ENCODE measurements at regions not wholly inside any gene's neighbourhood (a gene's known extent, or its start where the extent isn't known, plus 50 kb on each side); places are given as distances from the start of the nearest gene placed in this dataset.

DNA sequence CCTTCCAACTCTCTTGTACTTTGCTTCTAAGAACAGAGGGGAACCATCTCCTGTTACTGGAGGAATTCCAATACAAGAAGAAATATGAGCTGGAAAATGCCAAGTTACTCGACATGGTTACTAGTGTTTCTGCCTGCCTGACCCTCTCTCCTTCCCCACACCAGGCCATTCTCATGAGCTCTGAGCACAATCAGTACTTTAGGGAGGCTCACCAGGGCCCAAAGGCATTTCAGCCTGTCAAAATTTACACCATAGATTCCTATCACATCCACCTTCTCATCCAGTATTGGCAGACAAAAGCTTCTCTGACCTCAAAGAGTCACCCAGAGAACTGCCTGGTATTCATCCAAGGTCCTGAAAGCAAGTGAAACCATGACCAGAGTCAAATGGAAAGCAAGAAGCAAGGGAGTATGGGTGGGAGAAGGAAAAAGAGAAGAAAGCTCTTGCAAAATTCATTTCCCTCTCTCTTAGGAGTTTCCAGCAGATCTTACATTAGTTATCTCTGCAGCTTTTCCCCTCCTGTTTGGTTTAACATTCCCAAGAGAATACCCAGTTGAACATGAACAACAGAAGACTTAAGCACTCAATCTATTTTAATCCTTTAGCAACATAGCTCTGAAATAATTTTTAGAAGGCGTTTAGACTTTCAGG is 58.7 kb upstream of the NCAM1 start:
- TF ChIP-seq, protein P1, sequence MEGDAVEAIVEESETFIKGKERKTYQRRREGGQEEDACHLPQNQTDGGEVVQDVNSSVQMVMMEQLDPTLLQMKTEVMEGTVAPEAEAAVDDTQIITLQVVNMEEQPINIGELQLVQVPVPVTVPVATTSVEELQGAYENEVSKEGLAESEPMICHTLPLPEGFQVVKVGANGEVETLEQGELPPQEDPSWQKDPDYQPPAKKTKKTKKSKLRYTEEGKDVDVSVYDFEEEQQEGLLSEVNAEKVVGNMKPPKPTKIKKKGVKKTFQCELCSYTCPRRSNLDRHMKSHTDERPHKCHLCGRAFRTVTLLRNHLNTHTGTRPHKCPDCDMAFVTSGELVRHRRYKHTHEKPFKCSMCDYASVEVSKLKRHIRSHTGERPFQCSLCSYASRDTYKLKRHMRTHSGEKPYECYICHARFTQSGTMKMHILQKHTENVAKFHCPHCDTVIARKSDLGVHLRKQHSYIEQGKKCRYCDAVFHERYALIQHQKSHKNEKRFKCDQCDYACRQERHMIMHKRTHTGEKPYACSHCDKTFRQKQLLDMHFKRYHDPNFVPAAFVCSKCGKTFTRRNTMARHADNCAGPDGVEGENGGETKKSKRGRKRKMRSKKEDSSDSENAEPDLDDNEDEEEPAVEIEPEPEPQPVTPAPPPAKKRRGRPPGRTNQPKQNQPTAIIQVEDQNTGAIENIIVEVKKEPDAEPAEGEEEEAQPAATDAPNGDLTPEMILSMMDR (IDR thresholded peaks at IDR 0.05; ENCODE audit: poor library complexity) = no peak
- TF ChIP-seq EZH2 (IDR thresholded peaks at IDR 0.05; ENCODE audit: borderline replicate concordance) = no peak
- TF ChIP-seq EZH2phosphoT487 (IDR thresholded peaks at IDR 0.05; ENCODE audit: low read depth, severe bottlenecking, unreplicated experiment) = no peak

All from hepatocyte (in vitro differentiated cells).